ENCODE measurements at regions not wholly inside any gene's neighbourhood (a gene's known extent, or its start where the extent isn't known, plus 50 kb on each side); places are given as distances from the start of the nearest gene placed in this dataset.
"Not testable (repeated sequence)": the region's sequence is repeated elsewhere in the genome, so short reads cannot be mapped to it uniquely, and the experiment has no call there.

- H3K9me3 Mint-ChIP-seq: no peaks in the 10 kb centered on the region
- Histone ChIP-seq H3K4me1 (ENCODE audit: insufficient read depth, low read length) (no peaks in the 10 kb centered on the region), H3K27me3 (ENCODE audit: insufficient read depth, low read length, poor library complexity, severe bottlenecking) (no peaks in the 10 kb centered on the region), H3K4me3 (ENCODE audit: low read length) (no peak overlapping the region), H3K9me3 (ENCODE audit: low read length) (no peaks in the 10 kb centered on the region), H3K27ac (ENCODE audit: low read depth, low read length) (no peak overlapping the region), H3K36me3 (ENCODE audit: insufficient read depth, low read length) (no peaks in the 10 kb centered on the region)
- no peak for DNase-seq
- H3K27ac Mint-ChIP-seq: peak overlapping the region in 2 of 8 donors; percentile 38 to 72
- no peaks in the 10 kb centered on the region for H3K36me3 Mint-ChIP-seq
- H3K27me3 Mint-ChIP-seq: no peaks in the 10 kb centered on the region
- ChIA-PET CTCF (no interaction called here), POLR2A (interaction anchor here (0.6 kb wide), 1 partner anchor 13 kb away, joined by 4 read pairs; no protein-coding TSS in a partner anchor)
- H3K4me1 Mint-ChIP-seq: peaks cover 1 to 10% (median 4%) of the 10 kb centered on the region in 3 donors
- H3K4me3 Mint-ChIP-seq: no peak overlapping the region
These were observed 77.7 kb downstream of the TOMM20 start for GRCh38 chr1:235050911-235051360.

- H3K4me3 Mint-ChIP-seq; H3K9me3 Mint-ChIP-seq; H3K27me3 ChIP-seq (ENCODE audit: insufficient read depth, low read length, poor library complexity, severe bottlenecking); H3K27ac ChIP-seq (ENCODE audit: low read depth, low read length); H3K4me3 ChIP-seq (ENCODE audit: low read length); DNase-seq; H3K4me1 ChIP-seq (ENCODE audit: insufficient read depth, low read length); H3K36me3 ChIP-seq (ENCODE audit: insufficient read depth, low read length); H3K9me3 ChIP-seq (ENCODE audit: low read length); H3K36me3 Mint-ChIP-seq; H3K27me3 Mint-ChIP-seq: not testable (repeated sequence)
- CTCF ChIA-PET: interaction anchor here (1.0 kb wide), 1 partner anchor 34 kb away, joined by 4 read pairs; no protein-coding TSS in a partner anchor
- POLR2A ChIA-PET: interaction anchor here (0.6 kb wide), 1 partner anchor 321 kb away, joined by 3 read pairs; no protein-coding TSS in a partner anchor
- Mint-ChIP-seq H3K27ac (peak overlapping the region in 1 of 8 donors; percentile 72), H3K4me1 (peaks cover 4 to 18% (median 11%) of the 10 kb centered on the region in 3 donors)
These were observed 78.8 kb downstream of the TOMM20 start for GRCh38 chr1:235049716-235050378.

GRCh38 chr1:235049217-235049616 is 79.4 kb downstream of the TOMM20 start:
- Mint-ChIP-seq H3K36me3 (no peaks in the 10 kb centered on the region), H3K27ac (peak overlapping the region in 1 of 8 donors; percentile 72), H3K4me1 (peaks cover 8 to 22% (median 15%) of the 10 kb centered on the region in 3 donors), H3K9me3 (no peaks in the 10 kb centered on the region), H3K27me3 (no peaks in the 10 kb centered on the region), H3K4me3 (no peak overlapping the region)
- no peaks in the 10 kb centered on the region for H3K9me3 ChIP-seq (ENCODE audit: low read length)
- H3K4me1 ChIP-seq (ENCODE audit: insufficient read depth, low read length): no peaks in the 10 kb centered on the region
- no peaks in the 10 kb centered on the region for H3K36me3 ChIP-seq (ENCODE audit: insufficient read depth, low read length)
- H3K27me3 ChIP-seq (ENCODE audit: insufficient read depth, low read length, poor library complexity, severe bottlenecking): no peaks in the 10 kb centered on the region
- ChIA-PET POLR2A (no interaction called here), CTCF (interaction anchor here (1.0 kb wide), 1 partner anchor 34 kb away, joined by 4 read pairs; no protein-coding TSS in a partner anchor)
- H3K27ac ChIP-seq (ENCODE audit: low read depth, low read length): no peak overlapping the region
- no peak overlapping the region for H3K4me3 ChIP-seq (ENCODE audit: low read length)
- no peak for DNase-seq

GRCh38 chr1:235047331-235047871 is 81.2 kb downstream of the TOMM20 start:
- DNase-seq: no peak
- Mint-ChIP-seq H3K4me3 (peak overlapping the region in 1 of 7 donors; percentile 18), H3K9me3 (no peaks in the 10 kb centered on the region), H3K36me3 (no peaks in the 10 kb centered on the region), H3K27me3 (no peaks in the 10 kb centered on the region), H3K27ac (no peak overlapping the region), H3K4me1 (peaks cover 13 to 30% (median 20%) of the 10 kb centered on the region in 3 donors)
- ChIA-PET CTCF (interaction anchor here (1.6 kb wide), 1 partner anchor 25 kb away, joined by 3 read pairs; no protein-coding TSS in a partner anchor), POLR2A (no interaction called here)
- no peaks in the 10 kb centered on the region for H3K4me1 ChIP-seq (ENCODE audit: insufficient read depth, low read length)
- H3K4me3 ChIP-seq (ENCODE audit: low read length): no peak overlapping the region
- no peaks in the 10 kb centered on the region for H3K27me3 ChIP-seq (ENCODE audit: insufficient read depth, low read length, poor library complexity, severe bottlenecking)
- no peak overlapping the region for H3K27ac ChIP-seq (ENCODE audit: low read depth, low read length)
- H3K9me3 ChIP-seq (ENCODE audit: low read length): no peaks in the 10 kb centered on the region
- H3K36me3 ChIP-seq (ENCODE audit: insufficient read depth, low read length): no peaks in the 10 kb centered on the region

DNA sequence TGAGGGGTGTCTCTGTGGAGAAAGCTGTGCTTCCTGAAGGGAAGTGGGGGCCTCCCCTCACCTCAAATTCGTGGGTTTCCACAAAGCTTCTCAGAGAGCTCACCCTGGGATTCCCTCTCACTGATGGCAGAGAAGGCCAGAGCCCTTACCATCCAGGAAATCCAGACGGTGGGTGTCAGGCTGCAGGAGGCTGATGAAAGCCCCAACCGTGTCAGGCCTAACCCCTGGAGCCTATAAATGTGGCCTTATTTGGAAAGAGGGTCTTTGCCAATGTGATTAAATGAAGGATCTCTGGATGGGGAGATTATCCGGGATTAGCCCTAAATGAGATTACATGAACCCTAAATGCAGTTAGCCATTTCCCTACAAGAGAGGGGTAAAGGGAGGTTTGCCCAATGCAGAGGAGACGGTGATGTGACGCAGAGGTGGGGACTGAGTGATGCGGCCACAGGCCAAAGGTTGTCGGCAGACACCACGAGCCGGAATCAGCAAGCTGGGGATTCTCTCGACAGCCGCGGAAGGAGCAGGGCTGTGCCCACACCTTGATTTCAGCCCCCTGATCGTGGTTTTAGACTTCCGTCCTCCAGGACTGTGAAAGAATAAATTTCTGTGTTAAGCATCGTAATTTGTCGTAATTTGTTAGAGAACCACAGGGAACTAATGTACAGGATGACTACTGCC is 82.6 kb downstream of the TOMM20 start:
- no peaks in the 10 kb centered on the region for H3K27me3 Mint-ChIP-seq
- H3K4me3 Mint-ChIP-seq: no peak overlapping the region
- H3K9me3 Mint-ChIP-seq: no peaks in the 10 kb centered on the region
- no peak overlapping the region for H3K4me3 ChIP-seq (ENCODE audit: low read length)
- CTCF ChIA-PET: no interaction called here
- H3K9me3 ChIP-seq (ENCODE audit: low read length): no peaks in the 10 kb centered on the region
- no peaks in the 10 kb centered on the region for H3K4me1 ChIP-seq (ENCODE audit: insufficient read depth, low read length)
- no peak overlapping the region for H3K27ac Mint-ChIP-seq
- no peaks in the 10 kb centered on the region for H3K27me3 ChIP-seq (ENCODE audit: insufficient read depth, low read length, poor library complexity, severe bottlenecking)
- no peaks in the 10 kb centered on the region for H3K36me3 Mint-ChIP-seq
- H3K36me3 ChIP-seq (ENCODE audit: insufficient read depth, low read length): no peaks in the 10 kb centered on the region
- H3K27ac ChIP-seq (ENCODE audit: low read depth, low read length): no peak overlapping the region
- DNase-seq: no peak
- peaks cover 15 to 33% (median 23%) of the 10 kb centered on the region in 3 donors for H3K4me1 Mint-ChIP-seq
- POLR2A ChIA-PET: no interaction called here

DNA sequence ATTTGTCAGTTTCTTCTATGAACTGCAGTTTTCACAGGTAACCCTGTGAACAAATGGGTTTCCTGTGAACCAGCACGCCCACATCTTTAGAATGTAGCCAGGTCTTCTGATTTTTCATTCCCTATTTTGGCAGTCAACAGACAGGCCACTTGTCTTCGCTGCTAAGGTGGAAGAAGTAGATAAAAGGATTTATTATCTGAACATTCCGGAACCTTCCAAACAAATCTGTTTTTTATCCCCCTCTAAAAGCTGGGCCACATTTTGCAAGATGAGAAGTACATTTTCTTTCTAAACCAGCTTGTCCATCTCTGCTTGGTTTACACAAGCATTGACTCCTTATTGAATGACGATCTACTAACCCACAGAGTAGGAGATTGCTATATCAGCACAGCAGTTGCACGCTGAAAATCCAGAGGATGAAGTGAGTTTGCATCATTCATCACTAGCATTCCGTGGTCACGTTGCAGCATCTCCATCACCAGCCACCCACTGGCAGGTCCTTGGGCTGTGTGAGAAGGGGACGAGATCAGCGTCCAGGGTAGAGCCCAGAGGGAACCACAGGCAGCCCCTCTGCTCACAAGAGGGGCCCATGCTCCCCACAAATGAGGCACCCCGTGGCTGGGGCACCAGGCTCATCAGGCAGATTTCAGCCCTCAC is 83.5 kb downstream of the TOMM20 start:
- Histone ChIP-seq H3K27ac (ENCODE audit: low read depth, low read length) (no peak overlapping the region), H3K4me3 (ENCODE audit: low read length) (no peak overlapping the region), H3K9me3 (ENCODE audit: low read length) (no peaks in the 10 kb centered on the region), H3K27me3 (ENCODE audit: insufficient read depth, low read length, poor library complexity, severe bottlenecking) (no peaks in the 10 kb centered on the region), H3K4me1 (ENCODE audit: insufficient read depth, low read length) (no peaks in the 10 kb centered on the region), H3K36me3 (ENCODE audit: insufficient read depth, low read length) (no peaks in the 10 kb centered on the region)
- ChIA-PET CTCF (no interaction called here), POLR2A (no interaction called here)
- H3K36me3 Mint-ChIP-seq: no peaks in the 10 kb centered on the region
- DNase-seq: no peak
- H3K27ac Mint-ChIP-seq: peak overlapping the region in 3 of 8 donors; percentile 22 to 57 (median 50)
- peaks cover 19 to 37% (median 28%) of the 10 kb centered on the region in 3 donors for H3K4me1 Mint-ChIP-seq
- no peak overlapping the region for H3K4me3 Mint-ChIP-seq
- H3K9me3 Mint-ChIP-seq: no peaks in the 10 kb centered on the region
- no peaks in the 10 kb centered on the region for H3K27me3 Mint-ChIP-seq

- Mint-ChIP-seq H3K4me3 (no peak overlapping the region), H3K27me3 (no peaks in the 10 kb centered on the region), H3K36me3 (peaks cover 0 to 13% (median 2%) of the 10 kb centered on the region in 3 donors), H3K4me1 (peaks cover 19 to 37% (median 28%) of the 10 kb centered on the region in 3 donors), H3K9me3 (peaks cover 7 to 12% (median 11%) of the 10 kb centered on the region in 5 donors), H3K27ac (peak overlapping the region in 4 of 8 donors; percentile 4 to 76 (median 18))
- Histone ChIP-seq H3K36me3 (ENCODE audit: insufficient read depth, low read length) (no peaks in the 10 kb centered on the region), H3K27me3 (ENCODE audit: insufficient read depth, low read length, poor library complexity, severe bottlenecking) (no peaks in the 10 kb centered on the region), H3K9me3 (ENCODE audit: low read length) (no peaks in the 10 kb centered on the region), H3K4me3 (ENCODE audit: low read length) (no peak overlapping the region), H3K4me1 (ENCODE audit: insufficient read depth, low read length) (no peaks in the 10 kb centered on the region), H3K27ac (ENCODE audit: low read depth, low read length) (no peak overlapping the region)
- ChIA-PET POLR2A (no interaction called here), CTCF (no interaction called here)
- no peak for DNase-seq
These were observed 85.4 kb downstream of the TOMM20 start for GRCh38 chr1:235043234-235043633.

All from CD8-positive, alpha-beta memory T cell (primary cell).